ENCODE measurements at regions not wholly inside any gene's neighbourhood (a gene's known extent, or its start where the extent isn't known, plus 50 kb on each side); places are given as distances from the start of the nearest gene placed in this dataset.

GRCh38 chr11:45051621-45052020 lies 94.8 kb upstream of the PRDM11 start:
- H3K79me2 ChIP-seq (ENCODE audit: control insufficient read depth, insufficient read depth, low read length) = no peaks in the 10 kb centered on the region
- H3K9me1 ChIP-seq (ENCODE audit: control insufficient read depth, extremely low read depth, insufficient read depth, low read length) = no peaks in the 10 kb centered on the region
- no peak overlapping the region for H3K27ac ChIP-seq (ENCODE audit: control insufficient read depth, insufficient read depth, low read length)
- H3K4me1 ChIP-seq (ENCODE audit: control insufficient read depth, extremely low read depth, insufficient read depth, low read length) = peaks cover 4% of the 10 kb centered on the region
- no peak overlapping the region for H3K9ac ChIP-seq (ENCODE audit: control insufficient read depth, extremely low read depth, insufficient read depth, low read length)
- no peak for FAIRE-seq
- H3K27me3 ChIP-seq (ENCODE audit: control insufficient read depth, extremely low read depth, insufficient read depth, low read length) = no peaks in the 10 kb centered on the region
- TF ChIP-seq EZH2 (IDR thresholded peaks at IDR 0.05; ENCODE audit: low read length) (no peak), CTCF (optimal IDR thresholded peaks at IDR 0.05 in 1 of 3, IDR thresholded peaks at IDR 0.05 in 1 of 3, conservative IDR thresholded peaks at IDR 0.05 in 1 of 3; ENCODE audit: extremely low read depth in 1 of 3, insufficient read depth in 2 of 3, low read length in 3 of 3) (no peak)
- H4K20me1 ChIP-seq (ENCODE audit: control insufficient read depth, extremely low read depth, insufficient read depth, low read length) = no peaks in the 10 kb centered on the region
- no peak overlapping the region for H2AFZ ChIP-seq (ENCODE audit: control insufficient read depth, low read length)
- no peaks in the 10 kb centered on the region for H3K9me3 ChIP-seq (ENCODE audit: control insufficient read depth, low read depth, low read length)
- no peak overlapping the region for H3K4me2 ChIP-seq (ENCODE audit: control insufficient read depth, extremely low read depth, insufficient read depth, low read depth, low read length)
- dilution Hi-C loops (cut with MboI; ENCODE audit: extremely low pct_ligation_motif_present, low sequenced_read_pairs) = no loop called here
- no peak for DNase-seq (ENCODE audit: low read depth, low spot score)
- no peak overlapping the region for H3K4me3 ChIP-seq (ENCODE audit: control insufficient read depth in 2 of 3, extremely low read depth in 1 of 3, insufficient read depth in 2 of 3, low read depth in 1 of 3, low read length in 3 of 3)
- no peaks in the 10 kb centered on the region for H3K36me3 ChIP-seq (ENCODE audit: control insufficient read depth in 2 of 2, extremely low read depth in 1 of 2, insufficient read depth in 2 of 2, low read length in 2 of 2)

GRCh38 chr11:45052361-45052760 lies 94.1 kb upstream of the PRDM11 start:
- TF ChIP-seq EZH2 (IDR thresholded peaks at IDR 0.05; ENCODE audit: low read length) (no peak), CTCF (optimal IDR thresholded peaks at IDR 0.05 in 1 of 3, IDR thresholded peaks at IDR 0.05 in 1 of 3, conservative IDR thresholded peaks at IDR 0.05 in 1 of 3; ENCODE audit: extremely low read depth in 1 of 3, insufficient read depth in 2 of 3, low read length in 3 of 3) (no peak)
- H3K4me1 ChIP-seq (ENCODE audit: control insufficient read depth, extremely low read depth, insufficient read depth, low read length) = no peaks in the 10 kb centered on the region
- H3K36me3 ChIP-seq (ENCODE audit: control insufficient read depth in 2 of 2, extremely low read depth in 1 of 2, insufficient read depth in 2 of 2, low read length in 2 of 2) = no peaks in the 10 kb centered on the region
- H3K9me1 ChIP-seq (ENCODE audit: control insufficient read depth, extremely low read depth, insufficient read depth, low read length) = no peaks in the 10 kb centered on the region
- no peaks in the 10 kb centered on the region for H3K79me2 ChIP-seq (ENCODE audit: control insufficient read depth, insufficient read depth, low read length)
- dilution Hi-C loops (cut with MboI; ENCODE audit: extremely low pct_ligation_motif_present, low sequenced_read_pairs) = no loop called here
- H3K9ac ChIP-seq (ENCODE audit: control insufficient read depth, extremely low read depth, insufficient read depth, low read length) = no peak overlapping the region
- H3K27ac ChIP-seq (ENCODE audit: control insufficient read depth, insufficient read depth, low read length) = no peak overlapping the region
- H3K4me3 ChIP-seq (ENCODE audit: control insufficient read depth in 2 of 3, extremely low read depth in 1 of 3, insufficient read depth in 2 of 3, low read depth in 1 of 3, low read length in 3 of 3) = no peak overlapping the region
- H3K4me2 ChIP-seq (ENCODE audit: control insufficient read depth, extremely low read depth, insufficient read depth, low read depth, low read length) = no peak overlapping the region
- DNase-seq (ENCODE audit: low read depth, low spot score) = no peak
- H3K27me3 ChIP-seq (ENCODE audit: control insufficient read depth, extremely low read depth, insufficient read depth, low read length) = no peaks in the 10 kb centered on the region
- no peaks in the 10 kb centered on the region for H4K20me1 ChIP-seq (ENCODE audit: control insufficient read depth, extremely low read depth, insufficient read depth, low read length)
- no peak for FAIRE-seq
- no peaks in the 10 kb centered on the region for H3K9me3 ChIP-seq (ENCODE audit: control insufficient read depth, low read depth, low read length)
- H2AFZ ChIP-seq (ENCODE audit: control insufficient read depth, low read length) = no peak overlapping the region
